ENCODE measurements at regions not wholly inside any gene's neighbourhood (a gene's known extent, or its start where the extent isn't known, plus 50 kb on each side); places are given as distances from the start of the nearest gene placed in this dataset.

GRCh38 chrY:7318122-7318521 lies 406.6 kb upstream of the AMELY start:
- TF ChIP-seq CTCF (IDR thresholded peaks at IDR 0.05), result no peak
- TF ChIP-seq ZFX (IDR thresholded peaks at IDR 0.05; ENCODE audit: borderline replicate concordance), result no peak
- H3K27ac ChIP-seq, result no peak overlapping the region

DNA sequence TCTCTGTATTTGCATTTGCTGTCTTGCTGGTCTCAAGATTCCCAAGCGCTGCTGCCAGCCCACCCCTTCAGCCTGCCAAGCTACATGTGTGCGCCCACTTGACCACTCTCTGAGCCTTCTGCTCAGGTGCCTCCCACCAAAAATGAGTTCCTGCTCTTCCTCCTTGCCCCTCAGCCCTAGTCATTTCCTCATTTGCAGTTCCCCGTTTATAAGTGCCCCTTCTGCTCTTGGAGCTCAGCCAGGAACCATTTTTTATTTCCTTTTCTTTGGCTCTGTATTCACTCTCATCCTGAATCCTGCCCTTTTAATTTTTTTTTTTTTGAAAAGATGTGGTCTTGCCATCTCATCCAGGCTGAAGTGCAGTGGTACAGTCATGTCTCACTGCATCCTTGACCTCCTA lies 406.0 kb upstream of the AMELY start:
- TF ChIP-seq CTCF (IDR thresholded peaks at IDR 0.05), result no peak
- no peak for TF ChIP-seq ZFX (IDR thresholded peaks at IDR 0.05; ENCODE audit: borderline replicate concordance)

GRCh38 chrY:7310482-7311269 lies 399.1 kb upstream of the AMELY start:
- no peak for TF ChIP-seq ZFX (IDR thresholded peaks at IDR 0.05; ENCODE audit: borderline replicate concordance)
- no peak for TF ChIP-seq CTCF (IDR thresholded peaks at IDR 0.05)
- H3K27ac ChIP-seq, result no peak overlapping the region

More for the DNA sequence above, 406.0 kb upstream of the AMELY start:
- H3K27ac ChIP-seq, result no peak overlapping the region

GRCh38 chrY:7308816-7309215 lies 397.3 kb upstream of the AMELY start:
- no peak overlapping the region for H3K27ac ChIP-seq
- TF ChIP-seq CTCF (IDR thresholded peaks at IDR 0.05) (no peak), ZFX (IDR thresholded peaks at IDR 0.05; ENCODE audit: borderline replicate concordance) (no peak)

GRCh38 chrY:7302306-7302705 lies 390.8 kb upstream of the AMELY start:
- no peak for TF ChIP-seq ZFX (IDR thresholded peaks at IDR 0.05; ENCODE audit: borderline replicate concordance)
- no peak for TF ChIP-seq CTCF (IDR thresholded peaks at IDR 0.05)
- no peak overlapping the region for H3K27ac ChIP-seq

GRCh38 chrY:7299960-7300359 lies 388.4 kb upstream of the AMELY start:
- TF ChIP-seq ZFX (IDR thresholded peaks at IDR 0.05; ENCODE audit: borderline replicate concordance), result no peak
- TF ChIP-seq CTCF (IDR thresholded peaks at IDR 0.05), result no peak
- no peak overlapping the region for H3K27ac ChIP-seq

- H3K27ac ChIP-seq, result no peak overlapping the region
- no peak for TF ChIP-seq CTCF (IDR thresholded peaks at IDR 0.05)
- TF ChIP-seq ZFX (IDR thresholded peaks at IDR 0.05; ENCODE audit: borderline replicate concordance), result no peak
These were observed 380.6 kb upstream of the AMELY start for GRCh38 chrY:7292113-7292512.
